Sigmoid colon (tissue), 4 donors: ENCODE measurements at regions not wholly inside any gene's neighbourhood (a gene's known extent, or its start where the extent isn't known, plus 50 kb on each side); places are given as distances from the start of the nearest gene placed in this dataset.

Experiments
- EP300 ChIP-seq, 4 donors: sonication (generic); formaldehyde crosslinking; IDR thresholded peaks; one replicate each; pipeline ENCODE4 v1.6.1; 2017; ENCODE audit warnings: antibody characterized with exemption in 4 of 4
- POLR2A ChIP-seq, 2 donors: fragments of 450-650 bp; IDR thresholded peaks; one replicate each; pipeline ENCODE4 v1.6.1; 2016; ENCODE audit warnings: antibody characterized with exemption in 2 of 2, mild to moderate bottlenecking in 2 of 2, moderate library complexity in 2 of 2
- POLR2AphosphoS5 ChIP-seq, 4 donors: sonication (generic); formaldehyde crosslinking; IDR thresholded peaks; one replicate each; pipeline ENCODE4 v1.6.1; 2017; ENCODE audit warnings: antibody characterized with exemption in 4 of 4
- TF ChIP-seq, protein P1 (sequence below), 4 experiments: fragments of 450-650 bp in 3 of 4; fragments of 200-600 bp in 1 of 4; IDR thresholded peaks; one replicate each; pipeline ENCODE4 v1.5.1; 2016 to 2019; ENCODE audit warnings: antibody characterized with exemption in 4 of 4, mild to moderate bottlenecking in 3 of 4, moderate library complexity in 2 of 4

GRCh38 chr5:53425687-53426511 lies 54.5 kb upstream of the FST start:
- TF ChIP-seq POLR2A (IDR thresholded peaks at IDR 0.05) (no peak), EP300 (IDR thresholded peaks at IDR 0.05) (no peak), POLR2AphosphoS5 (IDR thresholded peaks at IDR 0.05) (no peak)
- TF ChIP-seq, protein P1, sequence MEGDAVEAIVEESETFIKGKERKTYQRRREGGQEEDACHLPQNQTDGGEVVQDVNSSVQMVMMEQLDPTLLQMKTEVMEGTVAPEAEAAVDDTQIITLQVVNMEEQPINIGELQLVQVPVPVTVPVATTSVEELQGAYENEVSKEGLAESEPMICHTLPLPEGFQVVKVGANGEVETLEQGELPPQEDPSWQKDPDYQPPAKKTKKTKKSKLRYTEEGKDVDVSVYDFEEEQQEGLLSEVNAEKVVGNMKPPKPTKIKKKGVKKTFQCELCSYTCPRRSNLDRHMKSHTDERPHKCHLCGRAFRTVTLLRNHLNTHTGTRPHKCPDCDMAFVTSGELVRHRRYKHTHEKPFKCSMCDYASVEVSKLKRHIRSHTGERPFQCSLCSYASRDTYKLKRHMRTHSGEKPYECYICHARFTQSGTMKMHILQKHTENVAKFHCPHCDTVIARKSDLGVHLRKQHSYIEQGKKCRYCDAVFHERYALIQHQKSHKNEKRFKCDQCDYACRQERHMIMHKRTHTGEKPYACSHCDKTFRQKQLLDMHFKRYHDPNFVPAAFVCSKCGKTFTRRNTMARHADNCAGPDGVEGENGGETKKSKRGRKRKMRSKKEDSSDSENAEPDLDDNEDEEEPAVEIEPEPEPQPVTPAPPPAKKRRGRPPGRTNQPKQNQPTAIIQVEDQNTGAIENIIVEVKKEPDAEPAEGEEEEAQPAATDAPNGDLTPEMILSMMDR (IDR thresholded peaks at IDR 0.05), result no peak
